Loucy (cell line): ENCODE measurements at regions not wholly inside any gene's neighbourhood (a gene's known extent, or its start where the extent isn't known, plus 50 kb on each side); places are given as distances from the start of the nearest gene placed in this dataset.

Source experiments
- H2AFZ ChIP-seq: fragments of 200-600 bp; sonication (generic); 2 replicates; pipeline ENCODE4 v1.6.0; 2016; ENCODE audit warnings: antibody characterized with exemption, mild to moderate bottlenecking, low read length, moderate library complexity
- H3F3A ChIP-seq: fragments of 200-600 bp; 2 replicates; pipeline ENCODE4 v1.6.0; 2016; ENCODE audit warnings: antibody characterized with exemption, low read depth, mild to moderate bottlenecking
- H3K27me3 ChIP-seq: fragments of 200-600 bp; sonication (generic); 2 replicates; pipeline ENCODE4 v1.6.1; 2014; ENCODE audit warnings: low read length, mild to moderate bottlenecking; ENCODE audit not compliant: insufficient read depth, poor library complexity, severe bottlenecking
- H3K36me3 ChIP-seq: fragments of 200-600 bp; sonication (generic); 2 replicates; pipeline ENCODE4 v1.6.1; 2016; ENCODE audit warnings: low read length; ENCODE audit not compliant: insufficient read depth
- H3K4me1 ChIP-seq: fragments of 200-600 bp; sonication (generic); 2 replicates; pipeline ENCODE4 v1.5.1; 2014; ENCODE audit warnings: low read length, mild to moderate bottlenecking; ENCODE audit not compliant: insufficient read depth, poor library complexity, severe bottlenecking
- H3K4me2 ChIP-seq: fragments of 200-600 bp; sonication (generic); 2 replicates; pipeline ENCODE4 v1.6.0; 2014; ENCODE audit warnings: antibody characterized with exemption, low read length, low read depth, mild to moderate bottlenecking; ENCODE audit not compliant: poor library complexity, severe bottlenecking
- H3K4me3 ChIP-seq: fragments of 200-600 bp; sonication (generic); 2 replicates; pipeline ENCODE4 v1.5.1; 2014; ENCODE audit warnings: low read length, mild to moderate bottlenecking, mixed read lengths; ENCODE audit not compliant: poor library complexity, severe bottlenecking
- H3K79me2 ChIP-seq: fragments of 200-600 bp; sonication (generic); 2 replicates; pipeline ENCODE4 v1.6.1; 2014; ENCODE audit warnings: low read length; ENCODE audit not compliant: insufficient read depth
- H3K9ac ChIP-seq: fragments of 200-600 bp; sonication (generic); 2 replicates; pipeline ENCODE4 v1.6.0; 2014; ENCODE audit warnings: mild to moderate bottlenecking, low read depth, low read length, moderate library complexity; ENCODE audit not compliant: poor library complexity, severe bottlenecking
- H3K9me2 ChIP-seq: fragments of 200-600 bp; sonication (generic); replicated peaks from 2 replicates; pipeline ENCODE4 v1.6.1; 2016; ENCODE audit warnings: low read depth, low read length, mixed read lengths
- H3K9me3 ChIP-seq: fragments of 200-600 bp; sonication (generic); 2 replicates; pipeline ENCODE4 v1.6.1; 2014; ENCODE audit warnings: mild to moderate bottlenecking, antibody characterized with exemption, low read length, low read depth; ENCODE audit not compliant: insufficient read depth
- H4K20me1 ChIP-seq: fragments of 200-600 bp; sonication (generic); 2 replicates; pipeline ENCODE4 v1.6.0; 2014; ENCODE audit warnings: antibody characterized with exemption, low read length, mild to moderate bottlenecking; ENCODE audit not compliant: insufficient read depth, poor library complexity, severe bottlenecking
- EZH2phosphoT487 ChIP-seq: fragments of 200-600 bp; IDR thresholded peaks from 2 replicates; pipeline ENCODE4 v1.6.1; 2018; ENCODE audit warnings: antibody characterized with exemption, mild to moderate bottlenecking, moderate library complexity, borderline replicate concordance
- TF ChIP-seq, protein P1 (sequence below): fragments of 200-600 bp; sonication (generic); conservative IDR thresholded peaks from 2 replicates; pipeline ENCODE4 v1.5.1; 2014; ENCODE audit warnings: mild to moderate bottlenecking, antibody characterized with exemption, low read length

DNA sequence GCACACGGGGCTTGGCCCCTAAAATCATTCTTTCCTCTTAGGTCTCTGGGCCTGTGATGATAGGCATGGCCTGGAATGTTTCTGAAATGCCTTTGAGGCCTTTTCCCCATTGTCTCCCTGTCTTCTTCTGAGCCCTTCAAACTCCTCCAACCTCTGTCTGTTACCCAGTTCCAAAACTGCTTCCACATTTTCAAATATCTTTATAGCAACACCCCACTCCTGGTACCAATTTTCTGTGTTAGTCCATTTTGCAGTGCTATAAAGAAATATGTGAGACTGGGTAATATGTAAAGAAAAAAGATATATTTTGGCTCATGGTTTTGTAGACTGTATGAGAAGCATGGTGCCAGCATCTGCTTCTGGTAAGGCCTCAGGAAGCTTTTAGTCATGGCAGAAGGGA is 158.8 kb downstream of the TM2D1 start:
- TF ChIP-seq, protein P1, sequence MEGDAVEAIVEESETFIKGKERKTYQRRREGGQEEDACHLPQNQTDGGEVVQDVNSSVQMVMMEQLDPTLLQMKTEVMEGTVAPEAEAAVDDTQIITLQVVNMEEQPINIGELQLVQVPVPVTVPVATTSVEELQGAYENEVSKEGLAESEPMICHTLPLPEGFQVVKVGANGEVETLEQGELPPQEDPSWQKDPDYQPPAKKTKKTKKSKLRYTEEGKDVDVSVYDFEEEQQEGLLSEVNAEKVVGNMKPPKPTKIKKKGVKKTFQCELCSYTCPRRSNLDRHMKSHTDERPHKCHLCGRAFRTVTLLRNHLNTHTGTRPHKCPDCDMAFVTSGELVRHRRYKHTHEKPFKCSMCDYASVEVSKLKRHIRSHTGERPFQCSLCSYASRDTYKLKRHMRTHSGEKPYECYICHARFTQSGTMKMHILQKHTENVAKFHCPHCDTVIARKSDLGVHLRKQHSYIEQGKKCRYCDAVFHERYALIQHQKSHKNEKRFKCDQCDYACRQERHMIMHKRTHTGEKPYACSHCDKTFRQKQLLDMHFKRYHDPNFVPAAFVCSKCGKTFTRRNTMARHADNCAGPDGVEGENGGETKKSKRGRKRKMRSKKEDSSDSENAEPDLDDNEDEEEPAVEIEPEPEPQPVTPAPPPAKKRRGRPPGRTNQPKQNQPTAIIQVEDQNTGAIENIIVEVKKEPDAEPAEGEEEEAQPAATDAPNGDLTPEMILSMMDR, result no peak
- no peak for TF ChIP-seq EZH2phosphoT487
- H3K9me2 ChIP-seq, result no peaks in the 10 kb centered on the region
- peaks cover 12% of the 10 kb centered on the region; the same call in 1 of the 2 replicates for H3K9me3 ChIP-seq

DNA sequence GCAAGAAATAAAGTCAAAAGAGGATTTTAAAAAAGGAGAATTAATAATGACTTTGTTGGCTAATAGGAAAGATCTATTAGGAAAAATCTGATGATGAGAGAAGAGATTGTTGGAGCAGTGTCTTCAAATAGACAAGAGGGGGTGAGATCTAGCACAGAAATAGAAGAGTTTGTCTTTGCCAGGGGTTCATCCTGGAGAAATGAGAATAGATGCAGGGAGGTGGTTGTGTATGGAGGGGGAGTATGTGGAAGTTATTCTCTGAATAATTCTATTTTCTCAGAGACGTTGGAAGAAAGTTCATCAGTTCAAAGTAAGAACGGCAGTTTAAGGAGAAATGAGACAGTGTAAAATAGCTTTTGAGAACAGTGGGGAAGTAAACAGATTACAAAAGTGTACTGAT is 161.3 kb downstream of the TM2D1 start:
- H3K27me3 ChIP-seq, result no peaks in the 10 kb centered on the region
- no peaks in the 10 kb centered on the region for H3F3A ChIP-seq
- no peak overlapping the region for H3K9ac ChIP-seq
- H3K36me3 ChIP-seq, result no peaks in the 10 kb centered on the region
- no peak overlapping the region for H2AFZ ChIP-seq
- TF ChIP-seq, protein P1, result no peak
- no peak for TF ChIP-seq EZH2phosphoT487
- H3K4me2 ChIP-seq, result no peak overlapping the region
- H4K20me1 ChIP-seq, result no peaks in the 10 kb centered on the region
- H3K4me1 ChIP-seq, result no peaks in the 10 kb centered on the region
- no peaks in the 10 kb centered on the region for H3K79me2 ChIP-seq
- H3K9me2 ChIP-seq, result no peaks in the 10 kb centered on the region
- H3K9me3 ChIP-seq, result peaks cover 12% of the 10 kb centered on the region; the same call in 1 of the 2 replicates
- H3K4me3 ChIP-seq, result no peak overlapping the region

More for the DNA sequence above, 158.8 kb downstream of the TM2D1 start:
- Histone ChIP-seq H3F3A (no peaks in the 10 kb centered on the region), H3K9ac (no peak overlapping the region), H3K27me3 (no peaks in the 10 kb centered on the region), H2AFZ (no peak overlapping the region), H3K36me3 (no peaks in the 10 kb centered on the region), H4K20me1 (no peaks in the 10 kb centered on the region), H3K4me2 (no peak overlapping the region), H3K4me3 (no peak overlapping the region), H3K79me2 (no peaks in the 10 kb centered on the region), H3K4me1 (no peaks in the 10 kb centered on the region)

DNA sequence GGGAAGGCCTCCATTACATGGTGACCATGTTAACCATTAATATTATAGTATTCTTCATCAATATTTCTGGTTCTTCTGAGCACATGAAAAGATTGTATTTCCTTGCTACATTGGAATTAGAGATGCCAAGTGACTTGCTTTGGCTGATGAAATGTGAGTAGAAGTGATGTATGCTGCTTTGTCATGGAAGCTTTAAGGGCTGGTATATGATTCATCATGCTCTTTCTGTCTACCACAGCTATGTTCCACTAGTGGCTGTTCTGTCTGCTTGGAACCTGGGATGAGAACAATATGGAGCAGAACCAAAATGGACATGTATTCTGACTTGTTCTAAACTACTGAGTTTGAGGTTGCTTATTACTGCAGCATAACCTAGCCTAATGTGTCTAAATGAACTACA is 163.3 kb downstream of the TM2D1 start:
- Histone ChIP-seq H3K4me1 (no peaks in the 10 kb centered on the region), H3K9me3 (peaks cover 12% of the 10 kb centered on the region; the same call in 1 of the 2 replicates), H3F3A (no peaks in the 10 kb centered on the region), H3K9ac (no peak overlapping the region), H3K4me2 (no peak overlapping the region), H4K20me1 (no peaks in the 10 kb centered on the region), H3K4me3 (no peak overlapping the region), H3K79me2 (no peaks in the 10 kb centered on the region), H2AFZ (no peak overlapping the region), H3K36me3 (no peaks in the 10 kb centered on the region), H3K27me3 (no peaks in the 10 kb centered on the region), H3K9me2 (no peaks in the 10 kb centered on the region)
- no peak for TF ChIP-seq EZH2phosphoT487
- TF ChIP-seq, protein P1, result no peak
